Panc1 (cell line): ENCODE measurements at regions not wholly inside any gene's neighbourhood (a gene's known extent, or its start where the extent isn't known, plus 50 kb on each side); places are given as distances from the start of the nearest gene placed in this dataset.

Experiments used
- ATAC-seq: fragments of 200-7000 bp; cut with Tn5 transposase; 2 replicates; pipeline ENCODE4 v1.9.1; 2020; ENCODE audit warnings: mild to moderate bottlenecking, moderate library complexity
- BruUV-seq: library from RNA; stranded (reverse); fragments of 400-500 nt; replicated peaks from 2 replicates; lab custom pipeline; 2021; lab: Mats Ljungman, UMichigan
- CTCF ChIA-PET: fragments of 300-600 bp; sonication (Branson Sonifier 250); formaldehyde crosslinking; loops from one replicate; lab custom pipeline; 2022; ENCODE audit warnings: antibody characterized with exemption; lab: Charles Lee
- POLR2A ChIA-PET: fragments of 300-600 bp; sonication (Branson Sonifier 250); formaldehyde crosslinking; loops from one replicate; lab custom pipeline; 2022; ENCODE audit warnings: antibody characterized with exemption; lab: Charles Lee
- DNase-seq: peaks from one replicate; pipeline ENCODE4 v3.0.0-alpha.2; 2010; ENCODE audit warnings: low read depth, low spot score
- H3K27ac ChIP-seq: 2 replicates; pipeline ENCODE4 v1.5.1; 2011; ENCODE audit warnings: mild to moderate bottlenecking, low read length, inconsistent platforms
- H3K27me3 ChIP-seq: fragments of 200-500 bp; sonication (Bioruptor generic); 2 replicates; pipeline ENCODE4 v1.6.0; 2014; ENCODE audit warnings: low read length, inconsistent platforms; ENCODE audit not compliant: control insufficient read depth, insufficient read depth
- H3K36me3 ChIP-seq: fragments of 200-500 bp; sonication (Bioruptor generic); 2 replicates; pipeline ENCODE4 v1.5.1; 2014; ENCODE audit warnings: inconsistent platforms, mild to moderate bottlenecking, low read length, moderate library complexity; ENCODE audit not compliant: control insufficient read depth, insufficient read depth
- H3K4me1 ChIP-seq: 2 replicates; pipeline ENCODE4 v1.5.1; 2011; ENCODE audit warnings: inconsistent platforms, mild to moderate bottlenecking, low read length, moderate library complexity; ENCODE audit not compliant: control insufficient read depth, insufficient read depth
- H3K4me3 ChIP-seq, 2 experiments: 2 replicates each; pipeline ENCODE4 v1.5.1; 2011 to 2012; ENCODE audit warnings: low read depth in 2 of 2, low read length in 2 of 2, mild to moderate bottlenecking in 2 of 2, inconsistent platforms in 1 of 2, moderate library complexity in 1 of 2
- H3K9me3 ChIP-seq: fragments of 200-500 bp; sonication (Bioruptor generic); 2 replicates; pipeline ENCODE4 v1.5.1; 2014; ENCODE audit warnings: low read depth, mild to moderate bottlenecking, inconsistent platforms, low read length, moderate library complexity; ENCODE audit not compliant: control insufficient read depth, insufficient read depth
- POLR2AphosphoS5 ChIP-seq: IDR thresholded peaks from 2 replicates; pipeline ENCODE4 v1.6.1; 2012; ENCODE audit warnings: mild to moderate bottlenecking, low read depth, low read length, moderate library complexity
- SIN3A ChIP-seq: IDR thresholded peaks from 2 replicates; pipeline ENCODE4 v1.6.1; 2012; ENCODE audit warnings: low read depth, mild to moderate bottlenecking, low read length, moderate library complexity, borderline replicate concordance; ENCODE audit not compliant: insufficient read depth
- TCF7L2 ChIP-seq: IDR thresholded peaks from 2 replicates; pipeline ENCODE4 v1.6.1; 2011; ENCODE audit warnings: mild to moderate bottlenecking, low read depth, low read length, inconsistent platforms
- in situ Hi-C: cut with HindIII; loops from 2 replicates; pipeline ENCODE4 v1.10.0; 2016; ENCODE audit warnings: low sequenced_read_pairs, low pct_unique_long_range_greater_than_20kb
- intact Hi-C: fragments of 100-400 bp; cut with micrococcal nuclease; formaldehyde crosslinking; loops from one replicate; pipeline ENCODE4 v1.10.0; 2022; ENCODE audit not compliant: unreplicated experiment
- TF ChIP-seq, protein P1 (sequence below): fragments of 450-650 bp; IDR thresholded peaks from 2 replicates; pipeline ENCODE4 v1.5.1; 2017; ENCODE audit warnings: mild to moderate bottlenecking
- TF ChIP-seq, protein P2 (sequence below), 2 experiments: IDR thresholded peaks; 2 replicates each; pipeline ENCODE4 v1.6.1; 2011 to 2012; ENCODE audit warnings: low read depth in 2 of 2, control low read depth in 1 of 2, low read length in 1 of 2, mild to moderate bottlenecking in 1 of 2, moderate library complexity in 1 of 2; ENCODE audit not compliant: insufficient read depth in 1 of 2

DNA sequence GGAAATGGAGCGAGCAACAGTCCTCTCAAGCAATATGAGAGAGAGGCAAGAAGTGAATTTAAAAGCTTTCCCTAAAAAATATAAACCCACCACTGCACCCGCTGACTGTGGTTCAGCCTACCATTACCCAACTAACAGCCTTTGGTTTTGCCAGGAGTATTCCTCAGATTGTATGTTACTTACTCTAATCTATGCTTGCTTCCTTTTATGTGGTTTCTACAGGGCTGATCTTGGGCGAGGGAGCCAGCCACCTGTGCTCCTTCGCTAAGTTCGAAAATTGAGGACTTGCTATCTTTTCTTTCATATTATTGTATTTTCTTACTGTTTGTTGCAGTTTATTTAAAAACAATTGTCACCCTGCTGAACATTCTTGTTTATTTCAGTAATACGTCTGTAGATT lies 101.1 kb downstream of the DDX53 start:
- DNase-seq = no peak
- intact Hi-C loops = no loop called here
- Histone ChIP-seq H3K27ac (no peak overlapping the region), H3K9me3 (no peaks in the 10 kb centered on the region), H3K4me3 (no peak overlapping the region), H3K36me3 (no peaks in the 10 kb centered on the region), H3K4me1 (no peaks in the 10 kb centered on the region), H3K27me3 (no peaks in the 10 kb centered on the region)
- no TSS peak for BruUV-seq
- ATAC-seq = no peak
- no peak for TF ChIP-seq SIN3A
- TF ChIP-seq, protein P1, sequence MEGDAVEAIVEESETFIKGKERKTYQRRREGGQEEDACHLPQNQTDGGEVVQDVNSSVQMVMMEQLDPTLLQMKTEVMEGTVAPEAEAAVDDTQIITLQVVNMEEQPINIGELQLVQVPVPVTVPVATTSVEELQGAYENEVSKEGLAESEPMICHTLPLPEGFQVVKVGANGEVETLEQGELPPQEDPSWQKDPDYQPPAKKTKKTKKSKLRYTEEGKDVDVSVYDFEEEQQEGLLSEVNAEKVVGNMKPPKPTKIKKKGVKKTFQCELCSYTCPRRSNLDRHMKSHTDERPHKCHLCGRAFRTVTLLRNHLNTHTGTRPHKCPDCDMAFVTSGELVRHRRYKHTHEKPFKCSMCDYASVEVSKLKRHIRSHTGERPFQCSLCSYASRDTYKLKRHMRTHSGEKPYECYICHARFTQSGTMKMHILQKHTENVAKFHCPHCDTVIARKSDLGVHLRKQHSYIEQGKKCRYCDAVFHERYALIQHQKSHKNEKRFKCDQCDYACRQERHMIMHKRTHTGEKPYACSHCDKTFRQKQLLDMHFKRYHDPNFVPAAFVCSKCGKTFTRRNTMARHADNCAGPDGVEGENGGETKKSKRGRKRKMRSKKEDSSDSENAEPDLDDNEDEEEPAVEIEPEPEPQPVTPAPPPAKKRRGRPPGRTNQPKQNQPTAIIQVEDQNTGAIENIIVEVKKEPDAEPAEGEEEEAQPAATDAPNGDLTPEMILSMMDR = no peak
- TF ChIP-seq TCF7L2 = no peak
- TF ChIP-seq, protein P2, sequence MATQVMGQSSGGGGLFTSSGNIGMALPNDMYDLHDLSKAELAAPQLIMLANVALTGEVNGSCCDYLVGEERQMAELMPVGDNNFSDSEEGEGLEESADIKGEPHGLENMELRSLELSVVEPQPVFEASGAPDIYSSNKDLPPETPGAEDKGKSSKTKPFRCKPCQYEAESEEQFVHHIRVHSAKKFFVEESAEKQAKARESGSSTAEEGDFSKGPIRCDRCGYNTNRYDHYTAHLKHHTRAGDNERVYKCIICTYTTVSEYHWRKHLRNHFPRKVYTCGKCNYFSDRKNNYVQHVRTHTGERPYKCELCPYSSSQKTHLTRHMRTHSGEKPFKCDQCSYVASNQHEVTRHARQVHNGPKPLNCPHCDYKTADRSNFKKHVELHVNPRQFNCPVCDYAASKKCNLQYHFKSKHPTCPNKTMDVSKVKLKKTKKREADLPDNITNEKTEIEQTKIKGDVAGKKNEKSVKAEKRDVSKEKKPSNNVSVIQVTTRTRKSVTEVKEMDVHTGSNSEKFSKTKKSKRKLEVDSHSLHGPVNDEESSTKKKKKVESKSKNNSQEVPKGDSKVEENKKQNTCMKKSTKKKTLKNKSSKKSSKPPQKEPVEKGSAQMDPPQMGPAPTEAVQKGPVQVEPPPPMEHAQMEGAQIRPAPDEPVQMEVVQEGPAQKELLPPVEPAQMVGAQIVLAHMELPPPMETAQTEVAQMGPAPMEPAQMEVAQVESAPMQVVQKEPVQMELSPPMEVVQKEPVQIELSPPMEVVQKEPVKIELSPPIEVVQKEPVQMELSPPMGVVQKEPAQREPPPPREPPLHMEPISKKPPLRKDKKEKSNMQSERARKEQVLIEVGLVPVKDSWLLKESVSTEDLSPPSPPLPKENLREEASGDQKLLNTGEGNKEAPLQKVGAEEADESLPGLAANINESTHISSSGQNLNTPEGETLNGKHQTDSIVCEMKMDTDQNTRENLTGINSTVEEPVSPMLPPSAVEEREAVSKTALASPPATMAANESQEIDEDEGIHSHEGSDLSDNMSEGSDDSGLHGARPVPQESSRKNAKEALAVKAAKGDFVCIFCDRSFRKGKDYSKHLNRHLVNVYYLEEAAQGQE (IDR thresholded peaks at IDR 0.05; ENCODE audit: insufficient read depth in 1 of 2, low read depth in 2 of 2, low read length in 1 of 2) = no peak
- no peak for TF ChIP-seq POLR2AphosphoS5
- POLR2A ChIA-PET = no interaction called here
- in situ Hi-C loops = no loop called here
- CTCF ChIA-PET = no interaction called here

DNA sequence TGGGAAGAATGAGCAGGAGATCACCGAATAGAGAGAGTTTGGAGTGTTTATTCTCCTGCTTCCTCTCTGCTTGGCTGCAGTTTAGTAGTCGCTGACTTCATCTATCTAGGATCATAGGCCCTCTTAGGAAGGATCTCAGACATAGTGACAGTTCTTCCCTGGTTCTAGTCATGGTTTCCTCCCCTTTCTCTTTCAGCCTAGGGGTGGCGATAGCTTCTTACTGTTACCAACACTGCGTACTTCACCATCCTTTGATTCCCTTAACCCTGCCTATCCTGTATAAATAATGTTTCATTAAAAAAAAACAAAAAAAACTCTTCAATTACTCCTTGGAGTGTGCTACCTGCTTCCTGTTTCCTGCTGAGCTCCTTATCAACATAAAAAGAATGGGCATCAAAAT lies 103.8 kb downstream of the DDX53 start:
- ATAC-seq (no peak), DNase-seq (no peak)
- Histone ChIP-seq H3K36me3 (no peaks in the 10 kb centered on the region), H3K9me3 (no peaks in the 10 kb centered on the region), H3K4me1 (no peaks in the 10 kb centered on the region), H3K27me3 (no peaks in the 10 kb centered on the region), H3K27ac (no peak overlapping the region), H3K4me3 (no peak overlapping the region)
- BruUV-seq = no TSS peak
- POLR2A ChIA-PET = no interaction called here
- CTCF ChIA-PET = no interaction called here
- TF ChIP-seq TCF7L2 = no peak
- TF ChIP-seq SIN3A = no peak
- no peak for TF ChIP-seq POLR2AphosphoS5
- TF ChIP-seq, protein P1 = no peak; the same call in 1 of the 2 replicates
- TF ChIP-seq, protein P2 (IDR thresholded peaks at IDR 0.05; ENCODE audit: insufficient read depth in 1 of 2, low read depth in 2 of 2, low read length in 1 of 2) = no peak
- intact Hi-C loops (no loop called here), in situ Hi-C loops (no loop called here)
